GM12872 (cell line): ENCODE measurements at regions not wholly inside any gene's neighbourhood (a gene's known extent, or its start where the extent isn't known, plus 50 kb on each side); places are given as distances from the start of the nearest gene placed in this dataset.

Source experiments
- TF ChIP-seq, protein P1 (sequence below): IDR thresholded peaks from 3 replicates; pipeline ENCODE4 v1.5.1; 2011; ENCODE audit warnings: low read depth, mild to moderate bottlenecking, low read length, moderate library complexity; ENCODE audit not compliant: insufficient read depth

- TF ChIP-seq, protein P1, sequence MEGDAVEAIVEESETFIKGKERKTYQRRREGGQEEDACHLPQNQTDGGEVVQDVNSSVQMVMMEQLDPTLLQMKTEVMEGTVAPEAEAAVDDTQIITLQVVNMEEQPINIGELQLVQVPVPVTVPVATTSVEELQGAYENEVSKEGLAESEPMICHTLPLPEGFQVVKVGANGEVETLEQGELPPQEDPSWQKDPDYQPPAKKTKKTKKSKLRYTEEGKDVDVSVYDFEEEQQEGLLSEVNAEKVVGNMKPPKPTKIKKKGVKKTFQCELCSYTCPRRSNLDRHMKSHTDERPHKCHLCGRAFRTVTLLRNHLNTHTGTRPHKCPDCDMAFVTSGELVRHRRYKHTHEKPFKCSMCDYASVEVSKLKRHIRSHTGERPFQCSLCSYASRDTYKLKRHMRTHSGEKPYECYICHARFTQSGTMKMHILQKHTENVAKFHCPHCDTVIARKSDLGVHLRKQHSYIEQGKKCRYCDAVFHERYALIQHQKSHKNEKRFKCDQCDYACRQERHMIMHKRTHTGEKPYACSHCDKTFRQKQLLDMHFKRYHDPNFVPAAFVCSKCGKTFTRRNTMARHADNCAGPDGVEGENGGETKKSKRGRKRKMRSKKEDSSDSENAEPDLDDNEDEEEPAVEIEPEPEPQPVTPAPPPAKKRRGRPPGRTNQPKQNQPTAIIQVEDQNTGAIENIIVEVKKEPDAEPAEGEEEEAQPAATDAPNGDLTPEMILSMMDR: no peak
Measured at GRCh38 chr3:87495938-87496337, 219.6 kb upstream of the POU1F1 start.

DNA sequence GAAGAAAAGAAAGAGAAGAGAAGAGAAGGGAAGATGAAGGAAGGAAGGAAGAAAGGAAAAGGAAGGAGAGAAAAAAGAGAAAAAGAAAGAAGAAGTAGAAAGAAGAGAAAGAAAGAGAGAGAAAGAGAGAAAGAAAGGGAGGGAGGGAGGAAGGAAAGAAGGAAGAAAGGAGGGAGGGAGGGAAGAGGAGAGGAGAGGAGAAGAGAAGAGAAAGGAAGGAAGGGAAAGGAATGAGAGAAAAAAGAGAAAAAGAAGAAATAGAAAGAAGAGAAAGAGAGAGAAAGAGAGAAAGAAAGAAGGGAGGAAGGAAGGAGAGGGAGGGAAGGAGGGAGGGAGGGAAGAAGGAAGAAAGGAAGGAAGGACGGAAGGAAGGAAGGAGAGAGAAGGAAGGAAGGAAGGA lies 217.9 kb upstream of the POU1F1 start:
- TF ChIP-seq, protein P1: no peak

GRCh38 chr3:87491843-87492242 lies 215.5 kb upstream of the POU1F1 start:
- TF ChIP-seq, protein P1: no peak

DNA sequence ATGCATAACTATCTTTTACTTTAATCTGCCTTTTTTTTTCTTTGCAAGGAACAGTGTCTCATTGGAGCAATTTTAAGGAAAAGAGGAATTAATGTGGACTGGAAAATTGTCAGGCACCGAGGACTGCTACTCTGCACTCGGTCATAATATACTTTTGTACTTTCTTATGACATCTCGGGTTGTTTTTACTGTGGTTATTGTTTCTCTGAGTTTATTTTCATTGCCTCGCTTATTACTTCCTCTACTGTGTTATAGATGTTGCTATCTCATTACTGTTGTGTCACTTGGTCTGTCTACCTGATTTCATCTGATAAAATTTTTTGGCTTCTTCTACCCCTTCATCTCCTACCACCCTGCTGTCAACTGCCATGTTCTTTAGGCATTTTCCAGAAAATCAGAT lies 213.5 kb upstream of the POU1F1 start:
- TF ChIP-seq, protein P1: no peak

- TF ChIP-seq, protein P1: no peak
Measured at GRCh38 chr3:87488765-87489164, 212.4 kb upstream of the POU1F1 start.

- TF ChIP-seq, protein P1: no peak
Measured at GRCh38 chr3:87486115-87486514, 209.7 kb upstream of the POU1F1 start.

GRCh38 chr3:87478716-87479115 lies 202.3 kb upstream of the POU1F1 start:
- TF ChIP-seq, protein P1: no peak

- TF ChIP-seq, protein P1: no peak
Measured at GRCh38 chr3:87473944-87474343, 197.6 kb upstream of the POU1F1 start.
